Aorta (tissue), 5 donors: ENCODE measurements at regions not wholly inside any gene's neighbourhood (a gene's known extent, or its start where the extent isn't known, plus 50 kb on each side); places are given as distances from the start of the nearest gene placed in this dataset.

Experiments used
- ATAC-seq: fragments of 200-7000 bp; cut with Tn5 transposase; one replicate; pipeline ENCODE4 v1.9.1; 2022; ENCODE audit warnings: moderate library complexity; ENCODE audit not compliant: low FRiP score
- DNase-seq, 2 donors: peaks; one replicate each; pipeline ENCODE4 v3.0.0-alpha.2; 2020
- H3K27ac ChIP-seq, 2 donors: one replicate each; pipeline ENCODE4 v1.5.1; 2013; ENCODE audit warnings: low read length in 2 of 2, mild to moderate bottlenecking in 2 of 2, moderate library complexity in 2 of 2, control low read depth in 1 of 2, inconsistent platforms in 1 of 2, low read depth in 1 of 2
- H3K27me3 ChIP-seq, 2 donors: one replicate each; pipeline ENCODE4 v1.6.1; 2013; ENCODE audit warnings: control low read depth in 1 of 2, low read length in 1 of 2, mild to moderate bottlenecking in 1 of 2, moderate library complexity in 1 of 2; ENCODE audit not compliant: insufficient read depth in 2 of 2, control insufficient read depth in 1 of 2
- H3K36me3 ChIP-seq, 2 donors: one replicate each; pipeline ENCODE4 v1.6.1; 2013; ENCODE audit warnings: control low read depth in 1 of 2, low read length in 1 of 2, mild to moderate bottlenecking in 1 of 2; ENCODE audit not compliant: insufficient read depth in 2 of 2, control insufficient read depth in 1 of 2
- H3K4me1 ChIP-seq, 2 donors: one replicate each; pipeline ENCODE4 v1.6.1; 2013; ENCODE audit warnings: low read length in 2 of 2, control low read depth in 1 of 2, mild to moderate bottlenecking in 1 of 2, moderate library complexity in 1 of 2; ENCODE audit not compliant: insufficient read depth in 2 of 2, control insufficient read depth in 1 of 2
- H3K4me3 ChIP-seq, 2 donors: one replicate each; pipeline ENCODE4 v1.5.1; 2013; ENCODE audit warnings: low read length in 2 of 2, control low read depth in 1 of 2, mild to moderate bottlenecking in 1 of 2
- H3K9me3 ChIP-seq: one replicate; pipeline ENCODE4 v1.6.1; 2013; ENCODE audit warnings: mild to moderate bottlenecking, low read length; ENCODE audit not compliant: control insufficient read depth
- WGBS, 2 donors: extraction: QIAGEN DNeasy Blood & Tissue Kit; methylation state at CpG; one replicate each; pipeline ENCODE4 v1.1.7; 2013; 5-methylcytosine and 5-hydroxymethylcytosine counted together
- intact Hi-C, 2 donors: fragments of 100-400 bp; cut with DNase I; formaldehyde crosslinking; loops; one replicate each; pipeline versions ENCODE4 v1.14.2 to v1.15.0; 2022
- donor health status: healthy with polysubstance abuse.
- donor health status: Bipolar disorder and iron deficiency.
- donor health status: DM: no; HTN: no; CAD: no.
- donor health status: DM: no; HTN: no; CAD: no.
- donor health status: DM: yes; HTN: yes; CAD: no.

- no peaks in the 10 kb centered on the region for H3K4me1 ChIP-seq
- intact Hi-C loops = no loop called here
- no peaks in the 10 kb centered on the region for H3K27me3 ChIP-seq
- H3K36me3 ChIP-seq = no peaks in the 10 kb centered on the region
- DNase-seq = no peak
- ATAC-seq = no peak
- no peak overlapping the region for H3K4me3 ChIP-seq
- no peaks in the 10 kb centered on the region for H3K9me3 ChIP-seq
- WGBS, 2 donors = 83 to 86% methylated on average over 16 of the region's 16 CpGs
- H3K27ac ChIP-seq = no peak overlapping the region
These were observed 157.2 kb downstream of the CD83 start for GRCh38 chr6:14274546-14275492.

- no peak overlapping the region for H3K4me3 ChIP-seq
- no peak overlapping the region for H3K27ac ChIP-seq
- DNase-seq (no peak), ATAC-seq (peak; percentile 40)
- no peaks in the 10 kb centered on the region for H3K27me3 ChIP-seq
- no peaks in the 10 kb centered on the region for H3K9me3 ChIP-seq
- intact Hi-C loops = no loop called here
- H3K4me1 ChIP-seq = no peaks in the 10 kb centered on the region
- H3K36me3 ChIP-seq = no peaks in the 10 kb centered on the region
- 36 to 37% methylated on average over 9 of the region's 9 CpGs for WGBS, 2 donors
These were observed 157.9 kb downstream of the CD83 start for GRCh38 chr6:14275493-14275851.

GRCh38 chr6:14276071-14276470 is 158.5 kb downstream of the CD83 start:
- Histone ChIP-seq H3K4me1 (no peaks in the 10 kb centered on the region), H3K27me3 (no peaks in the 10 kb centered on the region), H3K27ac (no peak overlapping the region), H3K9me3 (no peaks in the 10 kb centered on the region), H3K4me3 (no peak overlapping the region), H3K36me3 (no peaks in the 10 kb centered on the region)
- ATAC-seq = no peak
- intact Hi-C loops = no loop called here
- 16 to 20% methylated on average over 4 of the region's 4 CpGs for WGBS, 2 donors
- DNase-seq = no peak

DNA sequence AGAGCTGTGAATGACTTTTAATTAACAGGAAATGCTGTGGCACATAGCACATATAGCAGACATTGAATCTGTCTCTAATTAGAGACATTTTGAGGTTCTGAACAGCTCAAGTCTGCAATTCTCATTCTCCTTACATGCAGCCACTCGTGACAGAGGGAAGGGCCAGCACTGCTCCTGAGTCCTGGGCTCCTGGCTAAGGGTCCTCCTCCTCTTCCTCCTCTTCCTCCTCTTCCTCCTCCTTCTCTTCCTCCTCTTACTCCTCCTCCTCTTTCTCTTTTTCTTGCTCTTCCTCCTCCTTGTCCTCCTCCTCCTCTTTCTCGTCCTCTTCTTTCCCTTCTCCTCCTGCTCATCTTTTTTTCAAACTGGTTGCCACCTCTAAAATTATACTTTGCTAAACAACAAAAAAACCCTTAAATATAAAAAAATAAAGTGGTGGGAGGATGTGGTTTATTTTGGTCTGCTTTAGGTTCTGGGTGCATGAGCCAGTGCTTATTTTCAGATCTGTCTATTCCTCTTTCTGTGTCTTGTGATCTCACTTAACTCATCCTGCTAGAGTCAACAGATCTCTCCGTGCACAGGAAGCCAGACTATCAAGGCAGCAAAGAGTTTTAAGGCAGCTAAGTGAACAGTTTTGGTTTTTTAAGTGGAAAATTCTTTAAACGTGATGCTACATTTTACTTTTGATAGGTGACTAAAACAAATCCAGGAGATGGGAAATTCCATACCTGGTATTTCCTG is 159.3 kb downstream of the CD83 start:
- intact Hi-C loops = no loop called here
- ATAC-seq (no peak), DNase-seq (no peak)
- no peak overlapping the region for H3K27ac ChIP-seq
- WGBS, 2 donors = 67 to 68% methylated on average over 4 of the region's 4 CpGs
- H3K27me3 ChIP-seq = no peaks in the 10 kb centered on the region
- no peaks in the 10 kb centered on the region for H3K9me3 ChIP-seq
- no peaks in the 10 kb centered on the region for H3K36me3 ChIP-seq
- H3K4me3 ChIP-seq = no peak overlapping the region
- no peaks in the 10 kb centered on the region for H3K4me1 ChIP-seq

GRCh38 chr6:14277405-14277930 is 159.9 kb downstream of the CD83 start:
- no peak overlapping the region for H3K4me3 ChIP-seq
- H3K4me1 ChIP-seq = no peaks in the 10 kb centered on the region
- no peak overlapping the region for H3K27ac ChIP-seq
- H3K9me3 ChIP-seq = no peaks in the 10 kb centered on the region
- intact Hi-C loops = no loop called here
- 98 to 100% methylated on average over 2 of the region's 2 CpGs for WGBS, 2 donors
- no peak for DNase-seq
- H3K27me3 ChIP-seq = no peaks in the 10 kb centered on the region
- H3K36me3 ChIP-seq = no peaks in the 10 kb centered on the region
- no peak for ATAC-seq

- intact Hi-C loops = no loop called here
- DNase-seq (no peak), ATAC-seq (no peak)
- Histone ChIP-seq H3K27ac (no peak overlapping the region), H3K4me1 (no peaks in the 10 kb centered on the region), H3K36me3 (no peaks in the 10 kb centered on the region), H3K4me3 (no peak overlapping the region), H3K9me3 (no peaks in the 10 kb centered on the region), H3K27me3 (no peaks in the 10 kb centered on the region)
- WGBS, 2 donors = 74 to 85% methylated on average over 5 of the region's 5 CpGs
These were observed 160.4 kb downstream of the CD83 start for GRCh38 chr6:14278006-14278405.

- no peak for DNase-seq
- H3K27me3 ChIP-seq = no peaks in the 10 kb centered on the region
- H3K9me3 ChIP-seq = no peaks in the 10 kb centered on the region
- no peak for ATAC-seq
- no peak overlapping the region for H3K27ac ChIP-seq
- 93 to 98% methylated on average over 6 of the region's 6 CpGs for WGBS, 2 donors
- H3K36me3 ChIP-seq = no peaks in the 10 kb centered on the region
- intact Hi-C loops = no loop called here
- no peak overlapping the region for H3K4me3 ChIP-seq
- no peaks in the 10 kb centered on the region for H3K4me1 ChIP-seq
These were observed 160.9 kb downstream of the CD83 start for GRCh38 chr6:14278446-14278845.

- Histone ChIP-seq H3K27me3 (no peaks in the 10 kb centered on the region), H3K36me3 (no peaks in the 10 kb centered on the region), H3K27ac (no peak overlapping the region), H3K4me1 (no peaks in the 10 kb centered on the region), H3K4me3 (no peak overlapping the region), H3K9me3 (no peaks in the 10 kb centered on the region)
- no peak for ATAC-seq
- intact Hi-C loops = no loop called here
- 92 to 95% methylated on average over 4 of the region's 4 CpGs for WGBS, 2 donors
- DNase-seq = no peak
These were observed 162.5 kb downstream of the CD83 start for GRCh38 chr6:14280006-14280510.
